Renal cortex interstitium (tissue), 11 donors: ENCODE measurements at regions not wholly inside any gene's neighbourhood (a gene's known extent, or its start where the extent isn't known, plus 50 kb on each side); places are given as distances from the start of the nearest gene placed in this dataset.
A peak's percentile ranks its signal among the peaks of the same experiment; 100 is the strongest.

Source experiments
- DNase-seq, 11 donors: peaks; one replicate each; pipeline ENCODE4 v3.0.0-alpha.2; 2013; ENCODE audit warnings: low read depth in 9 of 11, low spot score in 4 of 11; ENCODE audit errors: extremely low read depth in 1 of 11

DNA sequence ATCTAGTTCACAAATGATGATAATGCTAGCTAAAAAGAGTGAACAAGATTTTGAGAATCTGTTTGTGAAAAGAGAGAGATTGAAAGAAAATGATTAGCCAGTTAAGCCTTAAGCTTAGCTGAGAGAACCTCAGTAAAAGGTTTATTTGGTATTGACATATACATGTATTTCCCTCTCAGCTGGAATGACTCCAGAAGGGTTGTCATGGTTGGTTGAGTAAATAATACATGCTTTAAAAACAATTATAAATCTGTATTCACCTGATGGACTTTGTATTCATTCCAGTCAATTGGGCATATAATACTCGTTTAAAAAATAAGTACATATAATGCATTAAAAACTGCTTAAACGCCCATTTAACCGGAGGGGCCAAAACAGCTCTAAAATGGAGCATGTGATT is 181.4 kb downstream of the GRB14 start:
- no peak for DNase-seq

DNA sequence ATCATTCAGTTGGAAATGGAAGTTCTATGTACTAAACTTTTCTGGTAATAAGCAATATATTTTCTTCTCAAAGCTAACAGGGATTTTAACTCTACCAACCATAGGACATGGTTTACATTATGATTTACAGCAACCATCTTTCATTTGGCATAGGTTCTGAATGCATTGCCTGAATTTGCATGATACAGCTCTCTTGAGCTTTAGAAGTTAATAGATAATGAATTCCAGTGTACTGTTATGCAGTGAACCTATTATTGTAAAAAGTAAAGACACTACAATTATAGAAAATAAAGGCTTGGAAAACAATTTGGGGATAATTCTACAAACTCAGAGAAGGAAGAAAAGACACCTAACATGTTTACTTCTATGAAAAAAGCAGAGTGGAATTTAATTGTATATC is 182.0 kb downstream of the GRB14 start:
- DNase-seq, result no peak

DNA sequence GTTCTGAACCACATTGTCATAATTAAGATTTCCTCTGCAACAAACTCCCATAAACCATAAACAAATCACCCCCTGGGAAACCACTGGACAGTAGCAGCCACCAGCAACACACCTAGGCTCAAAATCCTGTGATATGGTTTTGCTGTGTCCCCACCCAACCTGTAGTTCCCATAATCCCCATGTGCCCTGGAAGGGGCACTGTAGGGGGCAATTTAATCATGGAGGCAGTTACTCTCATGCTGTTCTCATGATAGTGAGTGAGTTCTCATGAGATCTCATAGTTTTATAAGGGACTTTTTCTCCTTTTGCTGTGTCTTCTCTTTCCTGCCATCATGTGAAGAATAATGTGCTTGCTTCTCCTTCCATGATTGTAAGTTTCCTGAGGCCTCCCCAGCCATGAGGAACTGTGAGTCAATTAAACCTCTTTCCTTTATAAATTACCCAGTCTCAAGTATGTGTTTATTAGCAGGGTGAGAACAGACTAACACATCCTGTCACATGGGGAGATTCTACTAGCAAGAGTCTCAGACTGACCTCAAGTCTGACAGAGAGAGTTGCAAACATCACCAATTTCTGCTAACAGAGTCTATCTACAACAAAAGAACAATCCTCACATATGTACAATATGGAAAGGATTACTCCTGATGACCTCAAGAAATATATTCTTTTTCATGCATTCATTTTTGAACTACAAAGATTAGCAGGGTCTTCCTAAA is 182.6 kb downstream of the GRB14 start:
- no peak for DNase-seq

DNA sequence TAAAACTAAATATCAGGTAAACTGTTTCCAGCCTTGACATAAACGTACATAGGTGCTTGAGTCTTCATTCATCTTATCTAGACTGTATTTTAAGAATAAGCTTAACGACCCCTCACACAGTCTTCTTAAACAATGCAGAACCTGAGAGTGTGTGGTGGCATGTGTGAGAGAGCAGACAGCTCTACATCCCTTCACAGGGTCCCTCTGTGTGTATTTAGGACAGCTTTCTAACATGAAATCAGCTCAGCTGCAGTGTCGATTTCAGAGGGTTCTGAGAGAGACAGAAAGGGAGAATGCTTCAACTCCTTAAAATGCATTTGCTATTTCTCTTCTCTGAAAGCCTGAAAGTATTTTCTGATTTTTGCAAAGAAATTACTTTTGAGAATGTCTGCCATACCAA is 185.2 kb downstream of the GRB14 start:
- DNase-seq, result no peak

DNA sequence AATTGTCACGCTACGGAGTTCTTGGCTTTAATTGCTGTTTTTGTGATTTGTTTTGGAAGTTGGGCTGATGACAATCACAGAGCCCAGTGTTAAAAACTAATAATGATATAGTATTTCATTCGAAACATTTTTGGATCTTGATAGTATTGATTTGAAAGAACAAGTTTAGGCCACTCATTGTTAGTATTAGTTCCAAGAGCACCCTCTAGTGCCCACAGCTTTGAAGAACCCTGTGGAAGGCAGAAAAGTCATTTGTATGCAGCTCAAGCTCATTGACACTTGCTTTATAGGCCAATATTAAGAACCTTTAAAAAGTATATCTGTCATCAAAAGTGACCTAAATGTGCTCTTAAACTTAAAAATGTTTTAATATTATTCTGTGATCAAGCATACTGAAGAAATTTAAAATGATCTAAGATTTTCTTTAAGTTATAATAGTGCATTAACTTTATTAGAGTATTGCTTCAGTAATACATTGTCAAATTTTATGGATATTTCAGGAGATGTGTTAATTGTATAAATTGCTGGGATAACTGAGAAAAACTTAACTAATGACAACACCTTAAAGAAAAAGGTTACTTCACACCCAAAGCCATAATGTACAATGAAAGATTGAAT is 191.0 kb downstream of the GRB14 start:
- DNase-seq, result peak in 10 of 11 donors; percentile 4 to 25 (median 10)

DNA sequence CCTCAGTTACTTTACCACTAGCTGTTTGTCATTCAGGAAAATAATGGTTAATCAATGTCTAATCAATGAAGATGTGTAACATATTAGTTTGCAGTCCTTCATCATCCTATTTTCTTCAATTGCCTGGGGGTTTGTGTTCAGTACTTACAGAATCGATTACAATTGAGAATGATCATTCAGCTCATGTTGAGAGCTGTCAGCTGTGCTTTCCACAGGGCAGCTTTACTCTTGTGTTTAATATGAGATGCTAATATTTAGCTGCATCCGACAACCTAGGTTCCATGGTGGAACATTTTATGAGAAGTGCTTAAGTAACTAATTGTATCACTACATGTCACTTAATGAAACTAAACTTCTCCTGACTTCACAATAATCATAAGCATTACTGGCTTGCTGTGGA is 191.9 kb downstream of the GRB14 start:
- DNase-seq, result no peak

DNA sequence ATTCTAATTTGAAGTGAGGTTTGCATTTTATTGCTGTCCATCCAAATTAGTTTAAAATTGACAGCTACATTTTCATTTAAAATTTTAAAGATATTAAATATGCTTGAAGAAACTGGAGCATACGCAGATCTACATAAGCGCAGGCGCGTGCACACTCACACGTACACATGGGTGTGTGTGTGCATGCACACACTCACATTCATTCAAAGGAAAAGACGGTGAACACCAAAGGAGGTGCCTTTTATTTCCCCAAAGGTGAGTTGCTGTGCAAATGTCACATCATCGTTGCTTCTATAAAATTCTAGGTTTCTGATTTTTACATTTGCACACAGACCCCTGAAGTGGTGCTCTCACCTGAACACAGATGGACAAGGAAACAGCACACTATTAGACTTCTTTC is 194.2 kb downstream of the GRB14 start:
- DNase-seq, result no peak

DNA sequence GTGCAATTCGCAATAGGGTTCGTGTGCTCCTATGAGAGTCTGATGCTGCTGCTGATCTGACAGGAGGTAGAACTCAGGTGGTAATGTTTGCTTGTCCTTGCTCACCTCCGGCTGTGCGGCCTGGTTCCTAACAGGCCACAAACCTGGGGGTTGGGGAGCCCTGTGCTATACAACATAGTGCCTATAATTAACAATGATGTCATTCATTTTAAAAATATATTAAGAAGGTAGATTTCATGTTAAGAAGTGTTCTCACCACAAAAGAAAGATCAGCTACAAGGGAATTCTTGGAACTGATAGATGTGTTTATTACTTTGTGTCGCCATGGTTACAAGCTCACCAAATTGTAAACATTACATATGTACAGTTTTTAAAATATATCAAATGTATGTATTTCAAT is 200.5 kb downstream of the GRB14 start:
- no peak for DNase-seq

DNA sequence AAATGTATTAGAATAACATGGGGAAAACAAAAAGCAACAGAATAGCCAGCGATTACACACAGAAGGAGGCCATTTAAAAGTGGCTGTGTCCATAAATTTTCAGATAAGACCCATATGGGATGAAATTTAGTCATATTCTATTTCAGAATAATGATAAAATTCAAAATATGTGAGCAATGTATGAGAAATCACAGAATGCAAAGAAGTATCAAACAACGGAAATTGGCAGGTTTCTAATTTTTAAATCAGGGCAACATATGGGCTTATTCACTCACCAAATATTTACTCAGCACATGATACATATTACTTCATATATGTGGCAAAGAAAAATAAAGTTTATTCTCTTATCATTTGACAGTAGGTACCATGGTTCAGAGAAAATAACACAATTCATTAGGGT is 208.5 kb downstream of the GRB14 start:
- DNase-seq, result no peak

DNA sequence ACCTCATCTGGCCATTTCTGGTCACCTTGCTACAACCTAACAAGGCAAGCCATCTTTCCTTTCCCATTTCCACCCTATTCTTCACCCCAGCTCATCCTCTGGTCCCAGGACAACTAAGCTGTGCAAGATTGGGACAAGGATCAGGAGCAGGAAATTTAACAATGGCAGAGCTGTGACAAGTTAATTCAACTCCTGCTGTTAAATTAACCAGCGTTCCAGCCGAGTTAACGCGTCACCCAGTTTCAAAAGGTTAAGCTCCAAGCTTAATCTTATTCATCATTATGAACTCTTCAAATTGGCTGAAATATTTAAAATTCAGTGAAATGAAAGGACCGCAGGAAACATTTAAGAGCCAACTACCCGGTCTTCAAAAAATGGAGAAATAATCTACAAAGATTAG is 231.9 kb downstream of the GRB14 start:
- DNase-seq, result no peak

DNA sequence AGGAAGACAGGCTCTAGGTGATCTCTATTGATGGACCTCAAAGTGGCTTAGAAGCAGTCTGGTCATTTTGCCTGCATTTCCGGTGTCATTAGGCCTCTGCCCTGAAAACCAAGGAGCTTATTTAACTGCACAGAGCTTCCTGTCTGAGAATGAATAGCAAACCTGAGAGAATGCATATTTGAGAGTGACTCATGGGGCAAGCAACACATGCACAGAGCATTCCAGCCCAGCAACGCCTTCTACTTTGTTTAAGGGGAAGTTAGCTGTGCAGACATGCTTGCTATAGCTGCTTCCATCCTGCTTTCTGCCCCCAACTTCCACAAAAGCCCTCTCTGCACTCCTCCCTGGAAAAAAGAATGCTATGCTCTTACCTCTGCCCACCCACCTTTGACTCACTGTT is 232.8 kb downstream of the GRB14 start:
- DNase-seq, result peak in 3 of 11 donors; percentile 5 to 8 (median 5)

DNA sequence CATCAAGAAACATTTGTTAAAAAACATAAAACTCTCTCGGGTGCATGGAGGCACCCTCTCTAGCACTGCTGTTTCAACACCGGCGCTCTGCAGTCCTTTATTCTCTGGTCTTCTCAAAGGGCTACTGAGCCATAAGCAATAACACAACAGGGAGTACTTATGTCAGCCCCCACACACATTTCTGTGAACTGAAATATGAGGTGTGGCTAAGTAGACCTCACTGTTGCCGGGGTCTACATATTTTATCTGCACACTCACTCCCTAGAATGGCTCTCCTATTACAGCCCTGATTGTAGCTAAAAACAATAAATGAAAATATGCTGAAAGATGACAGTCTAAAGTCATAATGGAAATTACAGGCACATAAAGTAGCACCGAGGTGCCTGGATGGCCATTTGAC is 235.1 kb downstream of the GRB14 start:
- DNase-seq, result no peak

DNA sequence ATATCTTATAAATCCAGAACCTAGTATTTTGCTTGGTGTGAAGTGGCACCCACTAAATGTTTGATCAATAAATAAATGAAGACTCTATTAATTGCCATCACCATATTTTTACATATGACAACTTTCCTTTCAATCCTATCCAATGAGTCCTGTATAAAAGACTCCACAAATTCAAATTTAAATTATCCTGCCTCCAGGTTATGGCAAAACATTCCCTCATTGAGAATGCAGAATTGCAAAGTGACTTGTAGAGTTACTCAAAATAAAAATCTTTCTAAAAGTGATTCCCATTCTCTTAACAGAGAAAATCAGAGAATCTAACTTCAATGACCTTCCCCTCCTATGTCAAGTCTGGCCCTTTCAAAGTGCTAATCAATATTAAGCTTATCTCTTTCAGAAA is 236.8 kb downstream of the GRB14 start:
- DNase-seq, result no peak

DNA sequence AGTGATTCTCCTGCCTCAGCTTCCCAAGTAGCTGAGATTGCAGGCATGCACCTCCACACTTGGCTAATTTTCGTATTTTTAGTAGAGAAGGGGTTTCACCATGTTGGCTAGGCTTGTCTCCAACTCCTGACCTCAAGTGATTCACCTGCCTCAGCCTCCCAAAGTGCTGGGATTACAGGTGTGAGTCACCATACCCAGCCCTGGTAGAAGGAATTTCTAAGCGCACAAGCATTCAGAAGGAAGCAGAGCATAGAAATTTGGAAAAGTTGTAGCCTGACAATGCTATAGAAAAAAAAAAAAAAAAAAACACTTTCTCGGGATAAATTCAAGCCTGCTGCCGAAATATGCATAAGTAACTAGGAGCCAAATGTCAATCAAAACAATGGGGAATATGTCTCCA is 249.4 kb downstream of the GRB14 start:
- DNase-seq, result no peak

DNA sequence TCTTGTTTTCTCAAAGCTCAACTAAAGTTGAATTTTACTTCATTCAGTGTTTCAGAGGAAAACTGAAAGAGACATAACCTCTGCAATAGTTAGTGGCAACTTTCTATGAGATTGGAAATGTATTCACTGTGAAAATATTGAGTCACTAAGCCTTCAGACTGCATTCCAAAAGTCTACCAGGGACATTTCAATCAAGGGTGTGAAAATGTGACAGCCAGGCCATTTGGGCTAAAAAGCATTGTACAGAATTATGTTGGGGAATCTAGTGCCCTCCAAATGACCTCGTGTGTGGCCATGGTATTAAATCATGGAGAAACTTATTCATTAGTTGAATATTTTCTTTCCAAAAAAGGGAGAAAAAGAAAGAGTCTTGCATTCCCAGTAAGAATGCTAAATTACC is 251.9 kb downstream of the GRB14 start:
- no peak for DNase-seq

DNA sequence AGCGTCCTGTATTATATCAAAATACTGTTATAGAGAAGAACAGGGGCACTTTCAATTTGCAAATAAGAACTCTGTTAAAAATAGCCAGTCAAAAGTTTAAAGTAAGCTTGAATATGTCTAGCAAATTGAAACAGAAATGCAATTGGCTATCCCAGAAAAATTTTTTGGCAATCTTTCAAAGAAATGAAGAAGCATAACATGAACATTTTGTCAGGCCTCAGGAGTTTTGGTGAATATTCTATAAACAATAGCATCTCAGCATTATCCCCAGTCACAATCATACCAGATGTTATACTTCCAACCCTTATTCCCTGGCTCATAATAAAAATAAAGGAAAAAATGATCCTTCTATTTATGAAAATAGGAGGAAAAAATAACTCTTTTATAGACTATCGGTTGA is 252.4 kb downstream of the GRB14 start:
- DNase-seq, result peak in 1 of 11 donors; percentile 0

DNA sequence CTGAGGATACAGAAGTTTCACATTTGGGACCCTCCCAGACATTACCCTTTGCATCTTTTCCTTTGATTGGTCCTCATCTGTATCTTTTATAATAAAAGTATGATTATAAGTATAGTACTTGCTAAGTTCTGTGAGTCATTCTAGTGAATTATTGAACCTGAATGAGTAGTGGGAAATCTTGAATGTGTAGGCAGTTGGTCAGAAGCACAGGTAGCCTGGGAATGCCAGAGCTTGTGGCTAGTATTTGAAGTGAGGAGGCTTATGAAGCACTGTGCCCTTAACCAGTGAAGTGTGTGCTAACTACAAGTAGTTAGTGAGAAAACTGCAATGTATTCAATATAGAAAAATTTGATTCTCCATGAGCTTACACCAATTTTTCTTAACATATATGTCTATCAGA is 257.6 kb downstream of the GRB14 start:
- no peak for DNase-seq

DNA sequence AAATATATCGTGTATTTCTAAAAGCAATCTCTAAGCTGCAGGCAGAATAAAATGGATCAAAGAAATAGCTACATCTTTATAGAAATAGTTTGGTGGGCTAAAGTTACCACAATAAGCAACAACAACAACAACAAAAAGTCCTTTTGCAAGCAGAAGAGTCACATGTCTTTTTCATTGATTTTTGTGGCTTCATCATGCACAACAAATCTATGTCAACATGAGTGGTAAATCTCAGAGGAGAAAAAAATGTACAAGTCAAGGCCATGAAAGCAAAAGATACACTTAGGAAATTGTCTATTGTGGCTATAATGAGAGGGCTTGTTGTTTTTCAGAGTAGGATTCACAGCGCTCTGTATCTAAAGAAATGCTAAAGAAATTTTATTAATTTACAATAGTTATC is 269.7 kb downstream of the GRB14 start:
- no peak for DNase-seq

DNA sequence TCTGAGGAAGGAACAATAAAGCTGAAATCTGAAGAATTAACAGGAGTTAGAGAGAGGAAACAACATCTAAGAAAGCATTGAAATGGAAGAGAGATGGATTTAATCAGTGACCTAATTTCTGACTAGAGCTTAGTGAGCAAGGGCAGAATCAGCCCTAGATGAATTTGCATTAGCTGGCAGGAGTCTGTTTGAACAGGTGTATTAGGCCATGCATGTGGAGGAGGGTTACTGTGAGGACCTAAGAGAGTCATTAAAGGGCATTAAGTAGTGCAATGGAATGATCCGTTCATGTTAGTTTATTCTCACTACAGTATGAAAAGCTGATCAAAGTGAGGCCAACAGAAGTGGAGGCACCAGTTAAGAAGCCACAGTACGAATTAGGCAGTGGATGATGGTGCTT is 285.3 kb downstream of the GRB14 start:
- no peak for DNase-seq

DNA sequence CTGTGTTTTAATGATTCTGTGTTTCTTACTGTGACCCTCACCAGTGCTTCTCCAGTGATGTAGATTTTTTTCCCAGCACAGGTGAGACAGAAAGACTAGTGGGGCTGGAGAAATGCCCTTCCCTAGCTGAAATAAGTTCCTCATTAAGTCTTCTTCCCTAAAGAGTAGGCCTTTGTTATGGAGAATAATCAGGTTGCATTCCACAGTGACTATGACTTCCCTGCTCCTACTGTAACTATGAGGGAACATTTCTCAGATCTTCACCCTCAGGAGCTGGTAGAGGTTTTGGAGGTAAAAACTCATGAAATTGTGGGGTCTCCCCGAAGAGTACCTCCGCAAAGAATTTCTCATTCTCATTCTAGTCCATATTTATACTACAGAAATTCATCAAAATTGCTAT is 286.2 kb downstream of the GRB14 start:
- DNase-seq, result no peak

DNA sequence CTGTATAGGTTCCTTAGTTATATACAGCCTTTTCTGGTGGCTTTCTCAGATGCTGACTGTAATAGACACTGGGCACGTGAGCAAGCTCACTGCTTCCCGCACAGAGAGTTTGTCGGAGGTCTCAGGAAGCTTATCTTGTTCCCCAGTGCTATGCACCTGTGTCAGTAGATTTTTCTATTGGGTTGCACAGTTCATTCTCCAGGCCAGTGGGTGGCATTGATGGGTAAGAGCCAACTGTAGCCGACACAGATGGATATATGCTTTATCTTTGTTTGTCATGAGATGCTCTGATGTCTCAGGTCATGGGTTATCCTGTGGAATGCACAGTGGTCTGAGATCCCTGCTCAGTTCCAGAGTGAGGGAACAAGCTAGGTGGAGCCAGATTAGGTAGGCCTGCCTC is 293.0 kb downstream of the GRB14 start:
- no peak for DNase-seq
